ENCODE measurements at regions not wholly inside any gene's neighbourhood (a gene's known extent, or its start where the extent isn't known, plus 50 kb on each side); places are given as distances from the start of the nearest gene placed in this dataset.
"Not testable (repeated sequence)": the region's sequence is repeated elsewhere in the genome, so short reads cannot be mapped to it uniquely, and the experiment has no call there.

- DNase-seq; intact Hi-C loops (cut with DNase I); ATAC-seq: not testable (repeated sequence)
Measured at GRCh38 chr5:176018598-176018997, 50.5 kb upstream of the THOC3 start.

GRCh38 chr5:176020852-176021251 is 52.7 kb upstream of the THOC3 start:
- ATAC-seq; DNase-seq; intact Hi-C loops (cut with DNase I): not testable (repeated sequence)

DNA sequence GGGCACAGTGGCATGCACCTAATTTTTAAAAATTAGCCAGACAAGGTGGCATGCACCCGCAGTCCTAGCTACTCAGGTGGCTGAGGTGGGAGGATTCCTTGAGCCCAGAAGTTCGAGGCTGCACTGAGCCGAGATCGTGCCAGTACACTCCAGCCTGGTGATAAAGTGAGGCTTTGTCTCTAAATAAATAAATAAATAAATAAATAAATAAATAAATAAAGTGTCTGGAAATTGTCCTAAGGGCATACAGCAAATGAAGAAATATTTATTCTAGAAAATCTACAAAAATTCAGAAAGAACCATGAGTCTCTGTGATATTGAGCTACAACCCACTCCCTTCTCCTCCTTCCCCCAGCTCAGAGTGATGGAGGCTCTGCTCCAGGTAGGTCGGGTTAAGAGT is 55.4 kb upstream of the THOC3 start:
- DNase-seq; intact Hi-C loops (cut with DNase I); ATAC-seq: not testable (repeated sequence)

GRCh38 chr5:176029445-176029844 is 61.3 kb upstream of the THOC3 start:
- intact Hi-C loops (cut with DNase I); ATAC-seq; DNase-seq: not testable (repeated sequence)

GRCh38 chr5:176030361-176031117 is 62.4 kb upstream of the THOC3 start:
- intact Hi-C loops (cut with DNase I); DNase-seq; ATAC-seq: not testable (repeated sequence)

GRCh38 chr5:176031118-176031510 is 63.0 kb upstream of the THOC3 start:
- ATAC-seq; intact Hi-C loops (cut with DNase I); DNase-seq: not testable (repeated sequence)

DNA sequence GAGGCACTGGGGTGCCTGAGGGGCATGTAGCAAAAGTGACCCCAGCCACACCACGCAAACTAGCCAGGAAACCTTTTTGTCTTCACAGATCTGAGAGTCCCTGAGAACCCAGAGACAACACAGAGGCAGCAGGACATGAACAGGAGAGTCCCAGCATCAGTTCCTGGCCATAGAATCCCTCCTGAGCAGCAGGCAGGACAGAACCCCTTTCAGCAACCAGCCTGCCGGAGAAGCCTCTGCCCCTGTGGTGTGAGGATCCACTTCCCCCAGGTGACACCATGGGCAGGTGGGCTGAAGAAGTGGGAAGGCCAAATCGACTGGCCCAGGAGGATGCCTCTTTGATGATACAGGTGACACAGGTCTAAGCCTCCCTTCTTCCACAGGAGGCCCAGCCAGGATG is 65.1 kb upstream of the THOC3 start:
- intact Hi-C loops (cut with DNase I); DNase-seq; ATAC-seq: not testable (repeated sequence)

GRCh38 chr5:176034407-176035200 is 66.5 kb upstream of the THOC3 start:
- intact Hi-C loops (cut with DNase I); DNase-seq: not testable (repeated sequence)
- ATAC-seq = peak in 1 of 2 donors; percentile 47

DNA sequence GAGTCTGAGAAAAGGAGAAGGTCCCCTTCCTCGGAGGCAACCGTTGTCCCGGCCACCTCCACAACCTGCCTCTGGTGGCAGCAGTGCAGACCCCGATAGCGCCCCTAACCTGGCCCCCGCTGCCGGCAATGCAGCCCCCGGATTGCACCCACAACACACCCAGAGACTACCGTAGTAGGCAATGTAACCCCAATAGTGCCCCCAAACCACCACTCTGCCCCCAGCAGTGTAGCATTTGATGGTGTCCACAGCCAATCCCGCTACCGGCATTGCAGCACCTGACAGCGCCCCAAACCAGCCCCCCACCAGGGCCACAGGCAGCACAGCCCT is 67.1 kb upstream of the THOC3 start:
- ATAC-seq; DNase-seq; intact Hi-C loops (cut with DNase I): not testable (repeated sequence)

DNA sequence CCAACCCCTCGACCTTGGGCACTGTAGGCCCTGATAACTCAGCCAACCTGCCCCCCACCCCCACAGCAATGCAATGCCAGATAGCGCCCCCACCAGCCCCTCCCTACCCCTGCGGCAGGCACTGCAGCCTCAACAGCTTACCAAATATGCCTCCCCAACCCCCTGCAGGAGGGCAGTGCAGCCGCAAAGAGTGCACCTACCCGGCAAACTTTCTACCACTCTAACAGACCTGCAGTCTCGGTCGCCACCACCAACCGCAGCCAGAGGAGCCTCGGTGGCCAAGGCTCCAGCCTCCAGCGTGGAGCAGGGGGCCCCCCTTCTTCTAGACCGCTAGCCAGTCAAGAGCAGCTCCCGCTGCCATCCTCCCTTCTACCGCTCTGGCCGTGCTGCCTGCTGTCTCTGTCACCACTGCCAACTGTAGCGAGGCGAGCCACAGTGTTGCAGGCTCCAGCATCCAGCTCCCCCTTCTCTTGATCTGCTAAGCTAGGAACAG is 67.7 kb upstream of the THOC3 start:
- ATAC-seq = peak; percentile 12 to 19
- intact Hi-C loops (cut with DNase I); DNase-seq: not testable (repeated sequence)

- intact Hi-C loops (cut with DNase I); DNase-seq; ATAC-seq: not testable (repeated sequence)
Measured at GRCh38 chr5:176036391-176036790, 68.3 kb upstream of the THOC3 start.

DNA sequence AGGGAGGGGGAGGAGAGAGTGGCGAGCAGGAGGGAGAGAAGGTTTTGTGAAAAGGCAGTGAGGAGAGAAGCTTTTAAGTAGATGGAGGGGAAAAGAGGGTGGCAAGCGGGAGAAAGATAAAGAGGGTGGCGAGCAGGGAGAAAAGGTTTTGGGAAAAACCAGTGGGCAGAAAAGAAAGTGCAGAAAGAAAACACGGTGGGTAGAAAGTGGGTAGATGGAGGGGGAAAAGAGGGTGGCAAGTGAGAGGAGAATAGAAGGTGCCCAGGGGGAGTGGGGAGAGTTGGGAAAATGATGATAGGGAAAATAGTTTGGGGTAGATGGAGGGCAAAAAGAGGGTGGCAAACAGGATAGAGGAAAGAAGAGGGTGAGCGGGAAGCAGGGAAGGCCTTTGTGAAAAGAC is 69.1 kb upstream of the THOC3 start:
- DNase-seq; intact Hi-C loops (cut with DNase I); ATAC-seq: not testable (repeated sequence)

DNA sequence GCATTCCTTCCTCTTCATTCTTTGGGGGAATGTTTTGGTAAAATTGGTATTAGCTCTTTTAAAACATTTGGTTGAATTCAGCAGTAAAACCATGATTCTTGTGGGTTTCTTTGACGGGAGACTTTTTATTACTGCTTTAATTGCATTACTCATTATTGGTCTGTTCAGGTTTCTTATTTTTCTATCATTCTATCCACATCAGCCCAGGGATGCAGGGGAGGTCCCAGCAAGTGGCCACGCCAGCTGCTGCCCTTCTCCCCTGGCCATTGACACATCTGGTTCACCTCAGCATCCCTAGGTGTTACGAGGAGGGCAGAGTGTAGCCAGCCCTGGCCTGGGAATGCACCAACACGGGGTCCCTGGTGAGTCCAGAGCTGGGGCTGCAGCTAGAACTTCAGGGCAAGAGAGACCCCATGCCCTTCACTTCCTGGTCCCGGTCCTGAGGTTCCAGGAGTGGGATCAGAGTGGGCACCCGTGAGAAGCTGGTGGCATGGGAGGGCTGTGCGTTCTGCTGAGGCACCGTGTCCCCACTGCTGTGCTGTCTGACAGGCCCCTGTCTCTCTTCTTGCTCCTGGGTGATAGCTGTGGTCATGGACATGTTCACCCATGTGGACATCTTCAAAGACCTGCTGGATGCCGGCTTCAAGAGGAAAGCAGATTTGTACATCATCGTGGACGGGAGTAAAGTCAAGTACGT is 72.1 kb upstream of the THOC3 start:
- ATAC-seq; intact Hi-C loops (cut with DNase I); DNase-seq: not testable (repeated sequence)

- DNase-seq; intact Hi-C loops (cut with DNase I); ATAC-seq: not testable (repeated sequence)
Measured at GRCh38 chr5:176041248-176041994, 73.3 kb upstream of the THOC3 start.

DNA sequence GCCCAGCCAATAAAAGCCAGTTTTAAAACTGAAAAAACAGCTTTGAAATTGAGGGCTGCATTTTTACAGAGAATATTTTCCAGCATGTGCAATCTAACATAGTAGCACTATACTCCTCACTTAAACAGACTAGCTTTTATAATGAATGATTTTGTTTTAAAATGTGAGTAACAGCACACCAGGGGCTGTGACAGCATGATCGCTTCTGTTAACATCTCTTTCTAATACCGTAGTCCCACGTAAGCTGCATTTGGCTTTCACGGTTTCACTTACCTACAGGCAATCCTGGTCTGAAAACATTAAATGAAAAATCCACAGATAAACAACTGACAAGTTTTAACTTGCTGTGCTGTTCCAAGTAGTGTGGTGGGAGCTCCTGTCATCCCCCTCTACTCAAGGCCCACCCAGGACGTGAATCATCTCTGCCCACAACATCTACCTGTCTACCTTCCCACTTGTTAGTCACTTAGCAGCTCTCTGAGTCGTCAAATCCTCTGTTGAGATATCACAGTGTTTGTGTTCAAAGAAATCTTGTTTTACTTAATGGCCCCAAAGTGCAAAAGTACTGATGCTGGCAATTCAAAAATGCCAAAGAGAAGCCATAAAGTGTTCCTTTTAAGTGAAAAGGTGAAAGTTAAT is 74.0 kb upstream of the THOC3 start:
- intact Hi-C loops (cut with DNase I); DNase-seq; ATAC-seq: not testable (repeated sequence)

GRCh38 chr5:176043252-176043829 is 75.2 kb upstream of the THOC3 start:
- ATAC-seq; intact Hi-C loops (cut with DNase I); DNase-seq: not testable (repeated sequence)

GRCh38 chr5:176043986-176044385 is 75.9 kb upstream of the THOC3 start:
- ATAC-seq; intact Hi-C loops (cut with DNase I); DNase-seq: not testable (repeated sequence)

DNA sequence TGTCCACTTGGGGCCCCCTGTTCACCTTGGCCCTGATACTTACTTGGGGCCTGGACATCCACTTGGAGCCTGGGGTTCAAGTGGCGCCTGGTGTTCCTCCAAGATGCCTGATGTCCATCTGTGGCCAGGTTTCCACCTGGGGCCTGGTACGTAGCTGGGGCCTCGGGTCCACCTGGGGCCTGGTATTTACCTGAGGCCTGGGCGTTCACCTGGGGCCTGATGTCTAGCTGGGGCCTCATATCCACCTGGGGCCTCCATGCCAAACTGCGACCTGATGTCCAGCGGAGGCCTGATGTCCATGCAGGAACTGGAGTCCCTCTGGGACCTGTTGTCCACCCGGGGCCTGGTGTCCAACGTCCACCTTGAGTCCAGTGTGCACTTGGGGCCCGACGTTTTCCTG is 76.3 kb upstream of the THOC3 start:
- intact Hi-C loops (cut with DNase I); DNase-seq; ATAC-seq: not testable (repeated sequence)
